Choroid plexus epithelial cell (primary cell): ENCODE measurements at regions not wholly inside any gene's neighbourhood (a gene's known extent, or its start where the extent isn't known, plus 50 kb on each side); places are given as distances from the start of the nearest gene placed in this dataset.

Source experiments
- DNase-seq: peaks from one replicate; pipeline ENCODE4 v3.0.0-alpha.2; 2010; ENCODE audit warnings: low read depth
- H3K4me3 ChIP-seq: 2 replicates; pipeline ENCODE4 v1.5.1; 2011; ENCODE audit warnings: low read depth, mild to moderate bottlenecking, control low read depth, low read length, moderate library complexity
- TF ChIP-seq, protein P1 (sequence below): conservative IDR thresholded peaks from 2 replicates; pipeline ENCODE4 v1.5.1; 2011; ENCODE audit warnings: low read depth, mild to moderate bottlenecking, control low read depth, inconsistent platforms, low read length, moderate library complexity

DNA sequence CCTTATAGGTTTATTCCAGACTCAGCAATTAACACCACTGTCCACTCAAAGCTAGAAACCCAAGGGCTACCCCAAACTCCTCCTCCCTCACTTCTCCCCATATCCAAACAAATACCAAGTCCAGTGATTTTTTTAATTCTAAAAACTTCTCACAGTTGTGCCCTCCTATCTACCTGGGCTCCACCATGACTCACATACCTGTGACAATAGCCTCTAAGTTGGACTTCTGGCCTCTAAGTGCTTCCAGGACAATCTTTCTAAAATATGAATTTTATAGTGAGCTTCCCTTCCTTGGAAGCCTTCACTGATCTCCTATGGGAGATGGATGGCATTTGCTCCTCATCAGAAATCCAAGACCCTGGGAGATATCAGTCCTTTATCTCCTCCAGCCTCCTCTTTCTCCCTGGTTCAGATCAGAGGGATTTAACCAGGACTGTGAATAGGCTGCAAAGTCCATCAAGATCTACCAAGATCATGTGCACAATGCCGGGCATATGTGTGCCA, 219.3 kb downstream of the TOMM20 start:
- H3K4me3 ChIP-seq: no peak overlapping the region
- TF ChIP-seq, protein P1, sequence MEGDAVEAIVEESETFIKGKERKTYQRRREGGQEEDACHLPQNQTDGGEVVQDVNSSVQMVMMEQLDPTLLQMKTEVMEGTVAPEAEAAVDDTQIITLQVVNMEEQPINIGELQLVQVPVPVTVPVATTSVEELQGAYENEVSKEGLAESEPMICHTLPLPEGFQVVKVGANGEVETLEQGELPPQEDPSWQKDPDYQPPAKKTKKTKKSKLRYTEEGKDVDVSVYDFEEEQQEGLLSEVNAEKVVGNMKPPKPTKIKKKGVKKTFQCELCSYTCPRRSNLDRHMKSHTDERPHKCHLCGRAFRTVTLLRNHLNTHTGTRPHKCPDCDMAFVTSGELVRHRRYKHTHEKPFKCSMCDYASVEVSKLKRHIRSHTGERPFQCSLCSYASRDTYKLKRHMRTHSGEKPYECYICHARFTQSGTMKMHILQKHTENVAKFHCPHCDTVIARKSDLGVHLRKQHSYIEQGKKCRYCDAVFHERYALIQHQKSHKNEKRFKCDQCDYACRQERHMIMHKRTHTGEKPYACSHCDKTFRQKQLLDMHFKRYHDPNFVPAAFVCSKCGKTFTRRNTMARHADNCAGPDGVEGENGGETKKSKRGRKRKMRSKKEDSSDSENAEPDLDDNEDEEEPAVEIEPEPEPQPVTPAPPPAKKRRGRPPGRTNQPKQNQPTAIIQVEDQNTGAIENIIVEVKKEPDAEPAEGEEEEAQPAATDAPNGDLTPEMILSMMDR: no peak
- no peak for DNase-seq

DNA sequence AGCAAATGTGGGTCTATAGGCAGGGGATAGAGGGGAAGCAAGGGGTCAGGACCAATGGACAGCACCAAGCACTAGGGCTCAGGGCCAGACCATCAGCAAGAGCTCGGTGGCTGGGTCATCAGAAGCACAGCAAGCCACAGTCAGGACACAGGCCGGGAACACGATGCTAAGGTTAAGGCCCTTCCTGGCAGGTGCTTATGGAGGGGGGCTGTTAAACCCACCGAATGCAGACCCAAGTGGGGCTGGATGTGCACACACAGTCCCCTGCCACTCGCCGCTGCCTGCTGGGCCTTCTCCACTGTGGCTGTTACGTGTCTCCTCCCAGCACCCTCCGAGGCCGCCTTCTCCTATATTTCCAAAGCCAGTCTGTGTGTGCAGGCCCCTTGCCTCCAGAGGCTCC, 220.1 kb downstream of the TOMM20 start:
- DNase-seq: no peak
- TF ChIP-seq, protein P1: no peak
- H3K4me3 ChIP-seq: no peak overlapping the region

DNA sequence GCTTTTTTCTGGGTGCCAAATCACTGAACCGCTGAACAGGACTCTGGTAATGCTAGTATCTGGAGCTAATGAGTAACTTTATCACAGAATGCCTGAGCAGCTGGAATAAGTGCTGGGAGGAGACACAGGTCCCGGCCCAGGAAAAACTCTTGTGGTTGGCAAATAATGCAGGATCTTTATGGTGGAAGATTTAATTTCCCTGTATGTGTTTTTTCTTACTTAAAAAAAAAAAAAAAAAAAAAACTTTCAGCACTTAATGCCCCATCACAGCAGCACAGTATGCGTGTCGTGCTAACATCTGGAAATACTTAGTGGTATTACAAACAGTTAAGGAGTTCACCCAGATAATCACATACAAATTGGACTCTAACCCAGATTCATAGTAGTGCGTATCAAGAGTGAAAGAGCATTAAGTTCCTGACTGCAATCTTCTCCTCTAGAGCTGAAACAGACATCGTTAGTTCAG, 220.7 kb downstream of the TOMM20 start:
- DNase-seq: peak; percentile 55
- no peak overlapping the region for H3K4me3 ChIP-seq
- TF ChIP-seq, protein P1: no peak

DNA sequence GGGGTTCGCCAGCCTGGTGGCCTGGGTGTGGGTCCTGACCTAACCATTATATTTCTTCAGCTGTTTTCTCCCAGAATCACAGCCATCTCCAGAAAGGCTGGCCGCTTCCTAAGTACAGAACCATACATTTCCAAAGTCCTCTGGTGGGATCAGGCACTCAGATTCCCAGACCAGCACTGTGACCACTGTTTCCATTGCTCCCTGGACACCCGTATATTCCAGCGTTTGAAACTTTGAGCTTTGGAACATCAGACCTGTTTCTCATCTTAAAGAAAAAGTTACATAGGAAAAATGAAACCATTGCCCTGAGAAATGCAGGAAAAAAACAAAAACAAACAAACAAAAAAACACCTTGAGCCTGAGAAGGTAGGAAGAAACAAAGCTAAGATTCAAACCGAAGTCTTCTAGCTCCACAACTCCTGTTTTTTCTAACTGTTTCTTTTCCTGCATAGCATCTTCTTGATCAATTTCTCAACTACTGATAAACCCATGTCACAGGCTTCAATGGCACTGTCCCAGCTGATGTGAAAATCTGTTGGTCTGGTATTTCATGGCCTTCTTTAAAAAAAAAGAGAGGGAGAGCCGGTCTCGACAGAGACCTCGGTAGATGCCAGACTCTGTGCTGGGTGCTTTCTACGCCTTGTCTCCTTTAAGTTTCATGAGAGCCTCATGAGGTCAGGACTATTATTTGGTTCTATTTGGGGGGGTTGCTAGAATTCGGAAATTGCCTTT, 221.3 kb downstream of the TOMM20 start:
- no peak overlapping the region for H3K4me3 ChIP-seq
- TF ChIP-seq, protein P1: no peak
- DNase-seq: no peak

DNA sequence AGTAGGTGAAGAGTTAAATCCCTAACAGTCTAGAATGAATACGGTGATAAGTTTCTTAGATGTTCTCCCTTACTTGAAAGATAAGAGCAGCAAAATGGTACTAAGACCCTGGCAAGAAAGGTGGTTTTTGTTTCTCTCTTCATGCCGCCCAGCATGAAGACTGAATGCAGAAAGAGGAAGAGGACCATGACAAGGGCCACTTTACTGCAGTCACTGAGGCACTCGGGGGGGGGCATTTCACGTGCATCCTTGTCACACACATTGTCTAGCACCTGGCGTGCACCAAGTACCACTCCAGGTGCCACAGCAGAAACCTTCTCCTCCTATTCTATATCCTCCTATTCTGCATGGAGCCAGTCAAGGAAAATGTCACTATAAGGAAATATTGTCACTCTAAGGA, 222.0 kb downstream of the TOMM20 start:
- no peak overlapping the region for H3K4me3 ChIP-seq
- DNase-seq: no peak
- TF ChIP-seq, protein P1: no peak

DNA sequence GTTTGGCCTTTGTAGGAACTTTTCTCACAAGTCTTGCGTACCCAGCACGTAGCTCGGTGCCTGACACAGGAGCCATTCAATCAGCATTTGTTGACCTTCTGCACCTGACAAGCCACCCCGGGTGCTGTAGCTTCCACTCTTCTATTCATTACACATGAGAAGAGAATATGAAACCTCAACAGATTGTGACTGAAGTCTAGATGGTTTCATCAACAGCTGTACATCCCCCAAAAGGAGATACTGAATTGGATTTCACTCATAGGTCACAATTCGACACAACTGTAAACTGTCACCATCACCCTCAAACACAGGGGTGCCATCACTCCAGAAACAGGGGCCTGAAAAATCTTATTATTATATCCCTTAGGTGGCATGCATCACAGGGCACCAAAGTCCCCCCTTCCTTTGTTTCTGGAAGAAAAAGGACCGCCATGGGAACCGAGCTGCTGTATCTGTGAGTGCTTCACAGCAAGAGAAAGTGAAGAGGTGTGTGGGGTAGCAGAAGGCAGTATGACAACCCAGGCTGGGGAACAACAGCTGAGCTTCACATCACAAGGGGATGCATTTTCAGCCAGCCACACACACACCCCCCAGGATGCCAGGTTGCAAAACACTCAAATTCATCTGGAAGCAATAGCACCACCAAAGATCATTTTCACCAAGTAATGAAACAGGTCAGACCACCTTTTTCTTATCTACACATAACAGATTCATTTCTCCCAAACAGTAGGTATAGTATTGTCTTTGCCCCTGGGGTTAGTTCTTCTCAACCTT, 225.7 kb downstream of the TOMM20 start:
- no peak overlapping the region for H3K4me3 ChIP-seq
- TF ChIP-seq, protein P1: no peak
- DNase-seq: no peak
